GM21825 (cell line): ENCODE measurements at regions not wholly inside any gene's neighbourhood (a gene's known extent, or its start where the extent isn't known, plus 50 kb on each side); places are given as distances from the start of the nearest gene placed in this dataset.
"Not testable (repeated sequence)": the region's sequence is repeated elsewhere in the genome, so short reads cannot be mapped to it uniquely, and the experiment has no call there.

Experiments
- ATAC-seq: cut with Tn5 transposase; IDR thresholded peaks from one replicate; pipeline ENCODE4 v1.9.1; 2021; ENCODE audit warnings: mild to moderate bottlenecking, moderate library complexity; ENCODE audit not compliant: unreplicated experiment

DNA sequence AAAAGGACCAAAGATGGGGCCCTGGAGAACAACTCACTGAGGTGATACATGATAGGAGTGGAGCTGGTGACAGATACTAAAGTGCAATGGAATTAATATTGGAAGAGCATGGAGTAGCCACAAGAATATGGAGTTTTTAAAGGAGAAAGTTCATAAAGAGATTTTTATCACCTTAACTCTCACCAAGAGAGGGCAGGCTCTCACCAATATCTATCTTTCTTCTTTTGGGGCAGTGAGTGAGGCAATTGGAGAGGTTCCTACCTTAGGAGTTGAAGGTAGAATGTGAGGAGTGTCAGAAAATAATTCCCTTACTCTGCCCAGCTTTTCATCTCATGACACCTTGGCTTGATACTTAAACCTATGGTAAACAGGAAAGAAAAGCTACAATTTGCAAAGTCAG is 233.7 kb upstream of the CWC22 start:
- no peak for ATAC-seq

DNA sequence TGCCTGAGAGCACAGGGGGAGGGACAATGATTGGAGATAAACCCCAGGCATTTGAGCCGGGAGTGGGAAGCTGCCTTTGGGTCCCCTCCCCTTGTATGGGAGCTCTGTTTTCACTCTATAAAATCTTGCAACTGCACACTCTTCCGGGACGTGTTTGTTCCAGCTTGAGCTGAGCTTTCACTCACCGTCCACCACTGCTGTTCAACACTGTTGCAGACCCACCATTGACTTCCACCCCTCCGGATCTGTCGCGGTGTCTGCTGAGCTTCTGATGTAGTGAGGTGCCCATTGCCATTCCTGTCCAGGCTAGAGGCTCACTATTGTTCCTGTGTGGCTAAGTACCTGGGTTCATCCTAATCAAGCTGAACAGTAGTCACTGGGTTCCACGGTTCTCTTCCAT is 231.6 kb upstream of the CWC22 start:
- ATAC-seq = no peak

DNA sequence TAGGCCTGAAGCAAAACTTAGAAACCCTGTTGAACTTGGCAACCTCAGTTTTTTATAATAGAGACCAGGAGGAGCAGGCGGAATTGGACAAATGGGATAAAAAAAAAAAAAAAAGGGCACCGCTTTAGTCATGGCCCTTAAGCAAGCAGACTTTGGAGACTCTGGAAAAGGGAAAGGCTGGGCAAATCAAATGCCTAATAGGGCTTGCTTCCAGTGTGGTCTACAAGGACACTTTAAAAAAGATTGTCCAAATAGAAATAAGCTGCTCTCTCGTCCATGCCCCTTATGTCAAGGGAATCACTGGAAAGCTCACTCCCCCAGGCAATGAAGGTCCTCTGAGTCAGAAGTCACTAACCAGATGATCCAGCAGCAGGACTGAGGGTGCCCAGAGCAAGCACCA is 229.0 kb upstream of the CWC22 start:
- not testable (repeated sequence) for ATAC-seq

DNA sequence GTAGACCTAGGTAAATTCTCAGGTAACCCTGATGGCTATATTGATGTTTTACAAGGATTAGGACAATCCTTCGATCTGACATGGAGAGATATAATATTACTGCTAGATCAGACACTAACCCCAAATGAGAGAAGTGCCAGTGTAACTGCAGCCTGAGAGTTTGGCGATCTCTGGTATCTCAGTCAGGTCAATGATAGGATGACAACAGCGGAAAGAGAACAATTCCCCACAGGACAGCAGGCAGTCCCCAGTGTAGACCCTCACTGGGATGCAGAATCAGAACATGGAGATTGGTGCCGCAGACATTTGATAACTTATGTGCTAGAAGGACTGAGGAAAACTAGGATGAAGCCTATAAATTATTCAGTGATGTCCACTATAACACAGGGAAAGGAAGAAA is 228.4 kb upstream of the CWC22 start:
- not testable (repeated sequence) for ATAC-seq

DNA sequence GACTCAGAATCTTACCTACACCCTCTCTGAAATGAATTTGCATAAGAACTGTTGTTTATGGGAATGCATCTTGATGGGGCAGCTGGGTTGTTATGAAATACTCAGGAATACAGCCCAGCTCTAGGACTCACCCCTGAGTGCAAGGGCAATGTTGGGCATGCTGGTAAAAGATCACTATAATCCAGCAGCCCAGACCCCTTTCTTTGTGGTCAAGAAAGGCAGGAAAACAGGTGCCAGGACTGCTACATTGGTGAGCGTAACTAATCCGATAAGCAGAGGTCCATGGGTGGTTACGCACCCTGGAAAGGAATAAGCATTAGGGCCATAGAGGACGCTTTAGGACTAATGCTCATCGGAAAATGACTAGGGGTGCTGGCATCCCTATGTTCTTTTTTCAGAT is 227.9 kb upstream of the CWC22 start:
- ATAC-seq = not testable (repeated sequence)

DNA sequence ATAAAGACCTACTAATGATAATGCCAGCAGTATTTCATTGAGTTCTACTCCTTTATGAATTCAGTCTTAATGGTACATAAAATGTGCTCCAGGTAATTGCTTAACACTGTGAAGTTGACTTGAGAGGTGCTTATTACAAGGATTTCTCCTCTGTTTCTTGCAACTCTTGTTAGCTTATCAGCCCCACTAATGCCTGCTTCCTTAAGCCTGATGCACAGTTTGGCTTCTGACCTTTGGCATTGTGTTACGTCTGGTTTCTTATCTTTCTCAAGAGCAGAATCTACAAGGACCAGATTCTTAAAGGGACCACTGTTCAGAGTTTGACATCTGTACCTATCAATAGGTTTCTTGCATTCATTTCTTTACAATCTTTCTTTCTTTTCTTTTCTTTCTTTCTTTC is 223.9 kb upstream of the CWC22 start:
- ATAC-seq = no peak

DNA sequence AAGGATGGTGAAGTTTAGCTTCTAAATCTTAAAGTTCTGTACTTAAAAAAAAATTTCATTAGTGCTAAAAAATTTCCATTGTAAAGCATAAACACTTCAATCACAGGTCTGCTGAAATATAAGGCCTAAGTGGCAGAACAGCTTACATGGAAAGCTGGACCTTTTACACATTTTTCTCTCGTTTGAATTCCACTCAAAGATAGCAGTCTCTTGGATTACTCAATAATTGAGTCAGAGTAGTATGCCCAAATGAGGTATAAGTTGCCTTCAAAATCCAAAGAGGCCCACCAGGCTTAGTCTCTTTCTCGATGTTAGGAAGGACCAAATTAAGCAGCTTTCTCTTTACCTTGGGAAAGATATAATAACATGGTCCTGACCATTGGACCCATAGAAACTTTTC is 220.4 kb upstream of the CWC22 start:
- ATAC-seq = no peak

DNA sequence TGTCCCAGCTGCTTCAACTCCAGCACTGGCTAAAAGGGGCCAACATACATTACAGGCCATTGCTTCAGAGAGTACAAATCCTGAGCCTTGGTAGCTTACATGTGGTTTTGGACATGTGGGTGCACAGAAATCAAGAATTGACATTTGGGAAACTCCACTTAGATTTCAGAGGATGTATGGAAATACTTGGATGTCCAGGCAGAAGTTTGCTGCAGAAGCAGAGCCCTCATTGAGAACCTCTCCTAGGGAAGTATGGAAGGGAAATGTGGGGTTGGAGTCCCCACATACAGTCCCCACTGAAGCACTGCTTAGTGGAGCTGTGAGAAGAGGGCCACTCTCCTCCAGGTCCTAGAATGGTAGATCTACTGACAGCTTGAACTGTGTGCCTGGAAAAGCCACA is 218.0 kb upstream of the CWC22 start:
- no peak for ATAC-seq

DNA sequence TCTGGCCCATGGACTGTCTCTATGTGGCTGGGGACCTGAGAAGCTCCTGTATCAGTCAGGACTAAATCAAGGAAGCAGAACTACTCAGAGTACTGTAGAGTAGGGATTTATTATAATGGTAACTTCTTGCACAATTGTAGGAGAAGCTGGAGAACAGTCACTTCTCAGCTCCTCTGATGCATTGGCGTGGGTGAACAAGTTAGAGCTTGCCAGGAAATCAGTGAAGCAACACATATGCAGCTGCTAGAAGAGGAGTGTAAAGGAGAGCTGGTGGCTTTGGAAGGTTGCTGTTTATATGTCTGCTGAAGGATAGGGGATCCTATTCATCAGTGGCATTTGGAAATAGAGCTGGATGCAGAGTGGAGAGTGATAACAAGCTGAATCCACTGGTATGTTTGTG is 215.5 kb upstream of the CWC22 start:
- no peak for ATAC-seq

DNA sequence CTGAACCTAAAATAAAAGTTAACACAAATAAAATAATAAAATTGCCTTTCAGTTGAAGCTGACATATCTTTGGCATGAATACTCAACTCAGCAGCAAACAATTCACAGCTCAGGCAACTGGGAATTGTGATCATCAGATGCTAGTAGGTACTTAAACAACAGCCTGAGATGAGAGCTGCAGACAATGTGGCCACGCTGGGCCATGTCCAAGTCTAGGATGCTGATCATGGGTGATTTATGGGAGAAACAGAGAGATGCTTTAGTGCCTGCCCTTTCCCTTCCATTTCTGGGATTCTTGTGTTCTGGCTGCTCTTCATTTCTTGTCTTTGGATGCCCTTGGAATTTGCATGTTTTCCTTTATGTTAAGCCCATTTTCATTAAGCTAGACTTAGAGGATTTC is 212.4 kb upstream of the CWC22 start:
- no peak for ATAC-seq

DNA sequence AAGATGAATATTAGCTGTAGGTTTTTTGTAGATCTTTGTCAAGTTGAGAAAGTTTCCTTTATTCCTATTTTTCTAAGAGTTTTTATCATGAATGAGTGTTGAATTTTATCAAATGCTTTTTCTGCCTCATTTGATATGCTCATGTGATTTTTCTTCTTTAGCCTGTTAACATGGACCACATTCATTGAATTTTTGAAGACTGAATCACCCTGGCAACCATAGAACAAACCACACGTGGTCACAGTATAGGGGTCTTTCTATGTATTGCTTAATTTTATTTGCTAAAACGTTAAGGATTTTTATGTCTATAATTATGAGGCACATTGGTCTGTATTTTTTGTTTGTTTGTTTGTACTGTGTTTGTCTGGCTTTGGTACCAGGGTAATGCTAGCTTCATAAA is 201.7 kb upstream of the CWC22 start:
- no peak for ATAC-seq

DNA sequence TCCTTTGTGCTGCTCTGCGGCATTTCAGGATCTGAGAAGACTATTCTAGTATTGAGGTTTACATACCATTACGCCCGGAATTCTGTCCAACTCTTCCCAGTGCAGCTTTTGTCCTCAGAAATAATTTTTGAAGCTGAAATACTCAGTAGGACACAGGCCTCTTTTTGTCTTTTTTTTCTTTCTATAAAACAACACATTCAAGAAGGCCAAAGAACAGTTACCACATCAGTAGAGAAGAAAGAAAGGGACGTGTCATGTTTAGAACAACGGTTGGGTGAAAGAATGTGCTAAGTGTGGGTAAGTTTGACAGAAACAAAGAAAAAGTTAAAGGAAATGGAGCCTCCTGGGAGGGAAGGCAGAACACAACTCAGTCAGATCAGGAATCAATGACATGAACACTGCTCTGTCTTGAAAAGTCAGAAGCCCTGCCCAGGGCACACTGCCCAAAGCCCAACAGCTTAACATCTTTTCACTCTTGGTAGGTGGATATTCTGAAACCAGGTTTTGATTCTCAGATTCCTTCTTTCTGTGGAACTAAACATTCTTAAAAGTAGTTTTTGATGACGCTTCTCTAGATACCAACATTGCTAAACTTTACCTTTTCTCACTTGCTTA is 198.6 kb upstream of the CWC22 start:
- no peak for ATAC-seq

DNA sequence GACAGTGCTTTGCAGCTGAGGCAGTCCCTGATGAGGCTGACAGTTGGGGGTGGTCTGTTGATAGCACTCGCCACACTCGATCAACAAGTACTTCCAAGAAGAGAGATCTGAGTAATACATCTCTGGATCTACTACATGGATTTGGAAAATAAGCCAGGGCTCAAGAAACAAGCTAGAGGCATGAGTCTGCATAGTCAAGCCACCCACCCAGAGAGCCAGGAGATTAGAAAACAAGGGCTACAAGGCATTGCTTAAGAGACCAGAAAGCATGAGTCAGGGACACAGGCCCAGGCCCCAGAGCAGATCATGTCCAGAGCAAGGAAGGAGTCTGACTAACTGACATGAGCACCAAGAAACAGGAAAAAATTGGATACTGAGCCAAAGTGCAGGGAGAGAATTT is 196.9 kb upstream of the CWC22 start:
- no peak for ATAC-seq

DNA sequence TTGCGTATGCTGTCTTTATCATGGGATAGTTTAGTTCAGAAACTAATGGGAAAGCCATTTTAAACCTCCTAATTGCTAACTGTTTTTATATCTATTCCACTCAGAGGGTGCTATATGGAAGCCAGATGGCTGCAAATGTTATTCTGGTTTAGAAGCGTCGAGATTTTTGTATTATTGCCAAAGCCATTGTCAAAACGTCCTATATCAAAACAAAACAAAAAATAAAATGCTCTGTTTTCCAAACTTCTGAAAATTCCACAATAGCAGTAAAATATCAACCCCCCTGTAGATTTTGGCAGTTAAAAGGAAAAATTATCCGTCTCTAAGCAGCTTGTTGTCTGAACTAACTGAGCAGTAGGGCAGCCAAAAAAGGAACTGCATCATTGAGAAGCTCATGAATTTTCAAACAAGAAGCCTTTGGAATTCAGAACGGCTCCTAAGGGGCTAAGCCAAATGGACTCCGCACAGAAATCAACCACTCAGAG is 195.4 kb upstream of the CWC22 start:
- ATAC-seq = no peak

DNA sequence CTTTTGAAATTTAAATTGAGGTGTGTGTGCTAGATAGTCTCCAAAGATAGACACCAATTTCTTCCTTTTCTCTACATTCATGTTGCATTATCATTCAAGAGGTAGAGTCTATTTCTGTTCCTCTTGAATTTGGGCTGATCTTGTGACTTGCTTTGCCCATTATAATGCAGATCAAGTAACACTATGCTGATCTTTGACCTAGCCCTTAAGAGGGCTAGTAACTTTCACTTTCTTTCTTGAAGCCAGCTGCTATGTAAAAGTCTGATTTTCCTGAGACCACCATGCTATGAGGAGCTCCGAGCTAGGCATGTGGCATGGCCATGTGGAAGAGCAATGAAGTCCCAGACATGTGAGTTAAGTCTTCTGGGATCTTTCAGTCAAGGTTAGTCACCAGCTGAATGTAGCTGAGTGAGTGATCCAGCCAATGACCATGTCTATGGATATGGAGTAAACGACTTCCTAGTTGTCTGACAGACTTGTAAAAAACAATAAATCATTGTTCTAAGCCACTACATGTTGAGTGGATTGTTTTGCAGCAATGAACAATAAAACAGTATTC is 189.4 kb upstream of the CWC22 start:
- no peak for ATAC-seq

DNA sequence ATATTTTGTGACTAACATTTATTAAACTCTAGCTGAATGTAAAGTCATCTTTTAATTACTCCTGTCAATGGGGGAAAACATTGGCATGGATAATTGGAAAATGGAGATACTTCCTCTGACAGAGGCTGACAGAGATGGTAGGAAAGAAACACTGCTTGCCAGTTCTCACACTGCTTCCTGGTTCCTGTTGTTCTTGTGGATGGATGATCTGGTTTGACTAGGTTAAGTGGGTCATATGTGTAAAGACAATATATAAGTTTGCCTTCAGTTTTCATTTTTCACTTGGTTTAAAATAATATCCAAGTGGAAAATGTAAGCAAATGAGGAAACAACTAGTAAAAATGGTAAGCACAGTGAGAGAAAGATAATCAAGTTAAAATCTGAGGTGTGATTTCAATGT is 188.8 kb upstream of the CWC22 start:
- no peak for ATAC-seq

DNA sequence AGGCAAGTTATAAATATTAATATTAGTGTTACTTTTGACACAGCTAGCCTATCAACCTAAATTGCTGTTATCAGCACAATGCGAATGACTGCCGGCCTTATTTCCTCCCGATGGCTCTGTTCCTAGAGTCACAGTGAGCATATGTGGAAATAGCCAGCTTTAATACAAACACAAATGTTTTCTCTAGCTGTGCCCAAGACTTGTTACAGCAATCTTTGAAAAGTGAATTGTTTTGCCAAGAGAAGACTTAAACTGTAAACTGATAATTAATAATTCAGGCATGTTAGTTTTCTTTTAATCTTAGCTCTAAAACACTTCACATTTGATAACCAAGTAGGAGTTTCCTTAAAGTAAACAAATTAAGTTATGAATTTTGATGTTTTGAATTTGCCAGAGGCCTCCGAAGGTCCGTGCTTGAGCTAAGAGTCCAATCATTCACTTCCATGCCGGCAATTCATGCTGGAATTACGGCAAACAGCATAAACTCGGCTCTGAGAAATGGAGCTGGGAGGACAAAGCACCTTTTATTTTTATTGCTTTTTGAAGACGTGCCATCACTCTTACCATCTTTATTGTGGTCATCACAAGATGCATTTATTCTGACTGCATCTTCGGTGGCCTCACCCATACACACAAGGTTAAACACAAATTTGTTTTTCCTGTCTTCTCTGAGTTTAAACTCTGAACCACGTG is 184.5 kb upstream of the CWC22 start:
- no peak for ATAC-seq

DNA sequence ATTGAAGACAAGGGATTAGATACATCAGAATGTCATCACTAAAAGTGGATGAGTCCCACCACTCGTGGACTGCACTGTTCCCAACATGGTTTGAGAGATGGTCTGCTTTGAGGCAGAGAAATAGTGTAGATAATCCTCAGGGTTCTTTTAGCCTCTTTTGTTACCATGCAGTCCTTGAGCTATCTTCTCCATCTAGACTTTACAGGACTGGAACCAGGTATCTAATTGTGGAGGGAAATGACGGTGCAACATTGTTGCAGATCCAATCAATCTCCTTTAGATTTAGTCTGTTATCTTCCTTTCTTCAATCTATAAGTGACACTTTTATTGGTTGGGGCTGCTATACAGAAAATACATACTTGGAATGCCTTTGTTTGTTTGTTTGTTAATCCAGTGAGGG is 183.8 kb upstream of the CWC22 start:
- no peak for ATAC-seq

DNA sequence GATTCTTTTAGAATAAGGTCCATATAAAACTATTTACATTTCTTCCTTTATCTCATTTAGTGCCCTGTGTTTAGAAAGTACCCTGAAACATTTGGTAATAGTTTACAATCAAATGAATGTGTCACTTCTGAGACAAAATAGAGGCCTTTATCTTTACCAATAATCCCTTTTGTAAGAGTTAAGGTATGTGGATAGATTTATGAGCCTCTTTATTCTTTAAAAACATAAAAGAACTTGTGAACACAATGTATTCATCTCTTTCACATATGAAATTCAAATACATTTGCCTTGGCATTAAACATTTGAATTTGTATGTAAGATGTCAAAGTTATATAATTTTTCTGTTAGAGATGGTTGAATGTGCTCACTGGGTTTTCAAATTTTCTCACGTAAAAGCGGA is 180.5 kb upstream of the CWC22 start:
- ATAC-seq = no peak

DNA sequence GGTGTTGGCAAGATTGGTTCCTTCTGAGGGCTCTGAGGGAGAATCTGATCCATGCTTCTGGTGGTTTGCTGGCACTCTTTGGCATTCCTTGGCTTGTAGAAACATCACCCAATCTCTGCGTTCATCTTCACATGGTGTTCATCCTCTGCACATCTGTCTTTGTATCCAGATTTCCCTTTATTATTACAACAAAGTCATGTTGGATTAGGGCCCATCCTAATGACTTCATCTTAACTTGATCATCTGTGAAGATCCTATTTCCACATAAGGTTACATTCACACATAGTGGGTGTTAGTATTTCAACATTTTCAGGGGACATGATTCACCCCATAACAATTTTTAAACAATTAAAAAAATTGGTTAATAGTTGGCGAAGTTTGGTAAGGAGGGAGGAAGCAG is 177.4 kb upstream of the CWC22 start:
- no peak for ATAC-seq

DNA sequence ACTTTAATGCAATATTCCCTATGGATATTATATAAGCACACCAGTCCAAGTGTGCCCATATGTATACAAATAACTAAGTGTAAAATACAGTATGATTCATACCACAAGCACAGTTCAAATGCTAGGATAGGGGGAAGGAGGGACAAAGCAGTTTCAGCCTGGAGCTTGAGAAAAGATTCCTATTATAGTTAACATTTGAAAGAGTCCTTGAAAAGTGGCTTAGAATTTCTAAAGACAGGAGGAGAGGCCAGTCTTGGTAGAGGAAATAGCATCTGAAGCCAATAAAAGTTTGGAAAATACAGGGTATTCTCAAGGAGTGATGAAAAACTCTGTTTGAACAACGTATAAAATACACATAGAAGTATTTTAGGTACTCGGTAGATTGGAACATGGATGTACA is 173.4 kb upstream of the CWC22 start:
- ATAC-seq = no peak

DNA sequence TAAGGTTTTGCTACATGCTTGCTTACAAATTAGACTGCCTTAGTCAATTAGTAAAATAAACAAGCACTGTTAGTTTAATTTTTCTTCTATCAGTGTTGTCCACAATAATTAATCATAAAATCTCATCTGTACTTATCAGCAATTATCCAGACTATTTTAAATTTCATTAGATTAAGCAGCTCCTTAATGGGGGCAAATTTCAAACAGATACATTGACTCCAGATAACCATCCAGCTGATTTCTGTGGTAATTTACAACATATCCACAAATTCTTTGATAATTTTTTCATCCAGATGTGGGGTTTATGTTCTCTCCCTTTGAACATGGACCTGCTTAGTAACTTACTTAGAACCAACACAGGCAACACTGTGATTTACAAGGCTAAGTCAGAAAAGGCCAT is 170.4 kb upstream of the CWC22 start:
- no peak for ATAC-seq

DNA sequence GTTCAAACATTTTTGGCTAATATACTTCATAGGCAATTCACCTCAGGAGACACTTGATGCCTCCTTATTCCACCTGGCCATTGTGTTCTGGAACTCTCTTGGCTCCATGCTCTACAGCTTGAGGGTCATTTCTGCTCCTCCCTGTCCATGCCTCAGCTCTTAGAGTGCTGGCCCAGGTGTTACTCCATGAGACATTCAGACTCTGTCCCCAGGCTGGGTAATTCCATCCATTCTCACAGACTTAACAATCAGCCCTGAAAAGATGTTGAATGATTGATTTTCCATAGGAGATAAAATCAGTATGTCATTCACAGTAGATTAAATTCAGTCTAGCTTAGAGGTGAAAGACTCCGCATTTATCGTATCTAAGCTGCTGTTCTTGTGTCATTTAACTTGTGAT is 168.6 kb upstream of the CWC22 start:
- no peak for ATAC-seq
